Colonic mucosa (tissue), 4 donors: ENCODE measurements at regions not wholly inside any gene's neighbourhood (a gene's known extent, or its start where the extent isn't known, plus 50 kb on each side); places are given as distances from the start of the nearest gene placed in this dataset.

Experiments used
- DNase-seq: peaks from one replicate; pipeline ENCODE4 v3.0.0-alpha.2; 2020
- H3K27ac ChIP-seq: fragments of 200-600 bp; one replicate; pipeline ENCODE4 v1.8.0; 2021
- H3K27me3 ChIP-seq: fragments of 200-600 bp; one replicate; pipeline ENCODE4 v1.8.0; 2021
- H3K36me3 ChIP-seq: fragments of 200-600 bp; one replicate; pipeline ENCODE4 v1.8.0; 2021
- H3K4me1 ChIP-seq: fragments of 200-600 bp; one replicate; pipeline ENCODE4 v1.8.0; 2021; ENCODE audit warnings: mild to moderate bottlenecking
- H3K4me3 ChIP-seq: fragments of 200-600 bp; one replicate; pipeline ENCODE4 v1.8.0; 2021
- H3K9ac ChIP-seq, 2 donors: one replicate each; pipeline ENCODE4 v1.7.0; 2013; ENCODE audit warnings: control low read depth in 2 of 2, low read depth in 2 of 2, low read length in 2 of 2
- H3K9me3 ChIP-seq: fragments of 200-600 bp; one replicate; pipeline ENCODE4 v1.8.0; 2021
- intact Hi-C: fragments of 100-400 bp; cut with DNase I; formaldehyde crosslinking; loops from one replicate; pipeline ENCODE4 v1.14.1; 2022
- TF ChIP-seq, protein P1 (sequence below): fragments of 200-600 bp; IDR thresholded peaks from one replicate; pipeline ENCODE4 v1.8.0; 2022; ENCODE audit warnings: antibody characterized with exemption, mild to moderate bottlenecking
- donor health status: healthy.
- donor health status: DM: no; HTN: no; CAD: no.
- donor health status: DM: no; HTN: no; CAD: no.

DNA sequence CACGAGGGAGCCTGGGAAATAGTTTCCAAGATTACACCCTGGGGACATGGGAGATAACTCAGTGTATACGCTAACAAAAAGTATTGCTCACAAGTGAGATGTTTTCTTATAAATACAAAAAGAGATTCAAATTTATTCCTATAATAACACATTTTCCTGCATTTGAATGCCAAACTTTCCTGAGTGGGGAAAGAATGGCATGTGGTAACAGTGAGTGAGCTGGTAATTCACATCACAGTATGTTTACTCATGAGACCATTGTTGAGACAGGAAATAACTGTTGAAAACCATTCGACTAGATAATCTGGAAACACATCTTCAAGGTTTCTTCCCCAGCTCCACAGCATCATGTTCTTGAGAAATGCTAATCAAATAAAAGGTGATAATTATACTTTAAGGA is 109.1 kb downstream of the TASL start:
- Histone ChIP-seq H3K4me3 (no peak overlapping the region), H3K36me3 (no peaks in the 10 kb centered on the region), H3K27ac (no peak overlapping the region), H3K9me3 (no peaks in the 10 kb centered on the region), H3K27me3 (no peaks in the 10 kb centered on the region), H3K4me1 (no peaks in the 10 kb centered on the region), H3K9ac (no peak overlapping the region)
- intact Hi-C loops = no loop called here
- DNase-seq = no peak
- TF ChIP-seq, protein P1, sequence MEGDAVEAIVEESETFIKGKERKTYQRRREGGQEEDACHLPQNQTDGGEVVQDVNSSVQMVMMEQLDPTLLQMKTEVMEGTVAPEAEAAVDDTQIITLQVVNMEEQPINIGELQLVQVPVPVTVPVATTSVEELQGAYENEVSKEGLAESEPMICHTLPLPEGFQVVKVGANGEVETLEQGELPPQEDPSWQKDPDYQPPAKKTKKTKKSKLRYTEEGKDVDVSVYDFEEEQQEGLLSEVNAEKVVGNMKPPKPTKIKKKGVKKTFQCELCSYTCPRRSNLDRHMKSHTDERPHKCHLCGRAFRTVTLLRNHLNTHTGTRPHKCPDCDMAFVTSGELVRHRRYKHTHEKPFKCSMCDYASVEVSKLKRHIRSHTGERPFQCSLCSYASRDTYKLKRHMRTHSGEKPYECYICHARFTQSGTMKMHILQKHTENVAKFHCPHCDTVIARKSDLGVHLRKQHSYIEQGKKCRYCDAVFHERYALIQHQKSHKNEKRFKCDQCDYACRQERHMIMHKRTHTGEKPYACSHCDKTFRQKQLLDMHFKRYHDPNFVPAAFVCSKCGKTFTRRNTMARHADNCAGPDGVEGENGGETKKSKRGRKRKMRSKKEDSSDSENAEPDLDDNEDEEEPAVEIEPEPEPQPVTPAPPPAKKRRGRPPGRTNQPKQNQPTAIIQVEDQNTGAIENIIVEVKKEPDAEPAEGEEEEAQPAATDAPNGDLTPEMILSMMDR = no peak
